ENCODE measurements at regions not wholly inside any gene's neighbourhood (a gene's known extent, or its start where the extent isn't known, plus 50 kb on each side); places are given as distances from the start of the nearest gene placed in this dataset.

- TF ChIP-seq CTCF (IDR thresholded peaks at IDR 0.05): no peak
- no peak for TF ChIP-seq POLR2A (IDR thresholded peaks at IDR 0.05)
These were observed 1509.2 kb upstream of the SEL1L start for GRCh38 chr14:83042858-83043257.
